Endodermal cell (in vitro differentiated cells): ENCODE measurements at regions not wholly inside any gene's neighbourhood (a gene's known extent, or its start where the extent isn't known, plus 50 kb on each side); places are given as distances from the start of the nearest gene placed in this dataset.

Experiments used
- DNase-seq: peaks from one replicate; pipeline ENCODE4 v3.0.0-alpha.2; 2017
- H3K27ac ChIP-seq: 2 replicates; pipeline ENCODE4 v1.5.1; 2013; ENCODE audit warnings: mild to moderate bottlenecking, low read depth, low read length, moderate library complexity
- H3K27me3 ChIP-seq: 2 replicates; pipeline ENCODE4 v1.6.1; 2013; ENCODE audit warnings: mild to moderate bottlenecking, low read length, moderate library complexity; ENCODE audit not compliant: insufficient read depth, control insufficient read depth, poor library complexity, severe bottlenecking
- H3K36me3 ChIP-seq: 2 replicates; pipeline ENCODE4 v1.7.0; 2013; ENCODE audit warnings: mild to moderate bottlenecking, low read length, moderate library complexity; ENCODE audit not compliant: control insufficient read depth, insufficient read depth
- H3K4me1 ChIP-seq: one replicate; pipeline ENCODE4 v1.7.0; 2013; ENCODE audit warnings: low read length; ENCODE audit not compliant: control insufficient read depth, insufficient read depth
- H3K4me3 ChIP-seq: 2 replicates; pipeline ENCODE4 v1.5.1; 2013; ENCODE audit warnings: mild to moderate bottlenecking, low read length, moderate library complexity
- H3K9ac ChIP-seq: 2 replicates; pipeline ENCODE4 v1.6.1; 2013; ENCODE audit warnings: mild to moderate bottlenecking, low read length, moderate library complexity; ENCODE audit not compliant: poor library complexity, severe bottlenecking; ENCODE audit errors: extremely low read depth
- H3K9me3 ChIP-seq: 2 replicates; pipeline ENCODE4 v1.6.1; 2013; ENCODE audit warnings: mild to moderate bottlenecking, low read length, moderate library complexity; ENCODE audit not compliant: control insufficient read depth
- H3K27ac Mint-ChIP-seq: 2 replicates; pipeline ENCODE4 v1.8.0; 2020; ENCODE audit warnings: mixed read lengths
- H3K27me3 Mint-ChIP-seq: 2 replicates; pipeline ENCODE4 v1.8.0; 2021; ENCODE audit warnings: mild to moderate bottlenecking, mixed read lengths; ENCODE audit not compliant: insufficient read depth
- H3K36me3 Mint-ChIP-seq: 2 replicates; pipeline ENCODE4 v1.8.0; 2020; ENCODE audit warnings: low read depth, mixed read lengths
- H3K4me1 Mint-ChIP-seq: 2 replicates; pipeline ENCODE4 v1.8.0; 2020; ENCODE audit warnings: mixed read lengths
- H3K4me3 Mint-ChIP-seq: 2 replicates; pipeline ENCODE4 v1.8.0; 2020; ENCODE audit warnings: mild to moderate bottlenecking, moderate library complexity, mixed read lengths
- H3K9me3 Mint-ChIP-seq: 2 replicates; pipeline ENCODE4 v1.8.0; 2020; ENCODE audit warnings: mild to moderate bottlenecking, mixed read lengths
- WGBS, 2 experiments: methylation state at CpG; one replicate each; pipeline versions ENCODE4 v1.1.5 to v1.1.7; 2013; ENCODE audit warnings: missing lambda C conversion rate in 2 of 2, mixed read lengths in 1 of 2; ENCODE audit not compliant: insufficient coverage in 1 of 2, insufficient read length in 1 of 2; 5-methylcytosine and 5-hydroxymethylcytosine counted together
- TF ChIP-seq, protein P1 (sequence below): fragments of 200-600 bp; sonication (generic); conservative IDR thresholded peaks from 2 replicates; pipeline ENCODE4 v1.5.0; 2021; ENCODE audit warnings: antibody characterized with exemption, mild to moderate bottlenecking

DNA sequence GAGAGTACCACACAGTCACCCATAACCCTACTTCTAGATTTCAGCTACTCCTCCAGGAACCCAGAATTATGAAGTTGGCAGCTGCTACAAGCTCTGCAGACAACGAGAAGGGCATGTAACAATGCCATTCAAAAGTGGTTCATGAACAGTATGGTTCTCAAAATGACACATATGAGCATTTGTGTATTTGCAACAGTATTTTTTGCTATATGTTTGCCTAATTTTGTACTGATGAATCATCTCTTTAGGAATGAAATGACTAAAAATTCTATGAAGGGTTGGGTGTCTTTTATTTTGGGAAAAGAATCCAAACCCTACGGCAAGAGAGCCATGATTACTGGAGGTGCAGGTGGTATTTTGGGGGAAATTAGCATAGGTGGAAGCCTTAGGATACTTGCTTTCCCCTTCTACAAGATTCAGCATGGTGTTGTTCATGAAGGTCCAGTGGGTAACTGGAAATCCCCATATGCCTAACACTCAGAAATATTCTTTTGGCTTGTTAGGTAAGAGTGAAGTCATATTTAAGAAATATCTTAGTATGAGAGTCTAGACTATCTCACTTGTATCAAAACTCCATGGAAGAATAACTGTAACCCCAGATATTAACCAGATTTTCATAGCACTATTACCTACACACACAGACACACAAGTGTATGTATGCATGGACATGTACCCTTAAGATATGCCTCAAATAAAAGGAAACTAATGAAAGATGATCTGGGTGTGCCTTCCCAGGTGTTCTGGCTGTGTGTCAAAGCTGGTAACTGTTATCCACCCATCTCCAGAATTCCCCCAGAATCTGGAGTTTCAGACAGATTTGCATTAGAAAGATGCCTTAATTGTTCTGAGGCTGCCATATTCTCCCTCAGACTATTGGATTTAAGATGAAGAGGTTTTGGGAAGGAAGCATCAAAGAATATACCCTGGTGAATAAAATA lies 688.2 kb upstream of the SOX9 start:
- Mint-ChIP-seq H3K36me3 (no peaks in the 10 kb centered on the region), H3K27me3 (no peaks in the 10 kb centered on the region), H3K4me1 (no peaks in the 10 kb centered on the region), H3K4me3 (no peak overlapping the region), H3K9me3 (peaks cover 14% of the 10 kb centered on the region), H3K27ac (no peak overlapping the region)
- Histone ChIP-seq H3K4me3 (no peak overlapping the region), H3K27me3 (no peaks in the 10 kb centered on the region), H3K9me3 (peaks cover 11% of the 10 kb centered on the region), H3K9ac (no peak overlapping the region), H3K36me3 (no peaks in the 10 kb centered on the region), H3K27ac (no peak overlapping the region), H3K4me1 (no peaks in the 10 kb centered on the region)
- DNase-seq = no peak
- TF ChIP-seq, protein P1, sequence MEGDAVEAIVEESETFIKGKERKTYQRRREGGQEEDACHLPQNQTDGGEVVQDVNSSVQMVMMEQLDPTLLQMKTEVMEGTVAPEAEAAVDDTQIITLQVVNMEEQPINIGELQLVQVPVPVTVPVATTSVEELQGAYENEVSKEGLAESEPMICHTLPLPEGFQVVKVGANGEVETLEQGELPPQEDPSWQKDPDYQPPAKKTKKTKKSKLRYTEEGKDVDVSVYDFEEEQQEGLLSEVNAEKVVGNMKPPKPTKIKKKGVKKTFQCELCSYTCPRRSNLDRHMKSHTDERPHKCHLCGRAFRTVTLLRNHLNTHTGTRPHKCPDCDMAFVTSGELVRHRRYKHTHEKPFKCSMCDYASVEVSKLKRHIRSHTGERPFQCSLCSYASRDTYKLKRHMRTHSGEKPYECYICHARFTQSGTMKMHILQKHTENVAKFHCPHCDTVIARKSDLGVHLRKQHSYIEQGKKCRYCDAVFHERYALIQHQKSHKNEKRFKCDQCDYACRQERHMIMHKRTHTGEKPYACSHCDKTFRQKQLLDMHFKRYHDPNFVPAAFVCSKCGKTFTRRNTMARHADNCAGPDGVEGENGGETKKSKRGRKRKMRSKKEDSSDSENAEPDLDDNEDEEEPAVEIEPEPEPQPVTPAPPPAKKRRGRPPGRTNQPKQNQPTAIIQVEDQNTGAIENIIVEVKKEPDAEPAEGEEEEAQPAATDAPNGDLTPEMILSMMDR = no peak
- 88 to 100% methylated on average over 1 to 2 of the region's 2 CpGs for WGBS, 2 experiments

DNA sequence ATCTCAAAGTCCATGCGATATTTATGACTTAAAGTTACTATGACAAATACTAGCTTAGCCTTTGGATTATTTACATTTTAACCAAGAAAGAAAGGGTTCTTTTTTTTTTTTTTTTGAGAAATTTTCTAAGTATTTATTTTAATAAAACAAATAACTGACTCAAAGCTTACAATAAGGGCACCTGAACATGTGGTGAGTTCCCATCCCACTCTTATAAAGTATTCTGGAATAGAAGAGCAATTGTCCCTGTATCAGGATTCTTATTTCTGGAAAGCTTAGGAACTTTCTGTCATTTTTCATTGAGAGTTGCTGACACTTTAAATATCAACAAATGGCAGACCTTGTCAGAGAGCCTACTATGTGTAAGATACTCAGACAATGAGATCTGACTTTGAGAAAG lies 686.1 kb upstream of the SOX9 start:
- Mint-ChIP-seq H3K36me3 (no peaks in the 10 kb centered on the region), H3K4me3 (no peak overlapping the region), H3K27me3 (no peaks in the 10 kb centered on the region), H3K4me1 (no peaks in the 10 kb centered on the region), H3K27ac (no peak overlapping the region), H3K9me3 (no peaks in the 10 kb centered on the region)
- no peaks in the 10 kb centered on the region for H3K4me1 ChIP-seq
- H3K9ac ChIP-seq = no peak overlapping the region
- no peaks in the 10 kb centered on the region for H3K36me3 ChIP-seq
- H3K4me3 ChIP-seq = no peak overlapping the region
- DNase-seq = no peak
- no peak overlapping the region for H3K27ac ChIP-seq
- no peaks in the 10 kb centered on the region for H3K9me3 ChIP-seq
- TF ChIP-seq, protein P1 = no peak
- WGBS, 2 experiments = no CpG with 5 or more reads among the region's 1 CpG
- no peaks in the 10 kb centered on the region for H3K27me3 ChIP-seq

DNA sequence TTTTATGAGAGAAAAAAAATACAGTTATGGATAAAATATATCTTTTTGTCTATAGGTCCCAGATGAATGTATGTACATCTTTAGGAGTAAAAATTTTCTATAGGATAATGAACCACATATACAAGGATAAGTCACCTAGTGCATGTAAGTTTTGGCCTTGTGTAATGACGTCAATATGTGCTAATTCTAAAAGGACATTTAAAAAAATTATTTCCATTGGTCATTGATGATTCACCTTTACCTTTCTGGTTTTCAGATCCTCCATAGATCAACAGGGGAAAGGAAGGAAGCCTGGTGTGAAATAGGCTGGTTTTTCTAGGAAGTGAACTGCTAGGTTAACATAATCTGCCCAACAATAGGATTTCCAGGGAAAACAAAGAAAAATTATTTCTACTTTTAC lies 684.3 kb upstream of the SOX9 start:
- TF ChIP-seq, protein P1 = no peak
- no peaks in the 10 kb centered on the region for H3K4me1 ChIP-seq
- H3K36me3 ChIP-seq = no peaks in the 10 kb centered on the region
- H3K9ac ChIP-seq = no peak overlapping the region
- 100% methylated on average over 1 of the region's 1 CpG; no CpG with 5 or more reads in 1 of the 2 experiments for WGBS, 2 experiments
- Mint-ChIP-seq H3K4me3 (no peak overlapping the region), H3K27me3 (no peaks in the 10 kb centered on the region), H3K9me3 (no peaks in the 10 kb centered on the region), H3K4me1 (no peaks in the 10 kb centered on the region), H3K27ac (no peak overlapping the region), H3K36me3 (no peaks in the 10 kb centered on the region)
- DNase-seq = no peak
- no peak overlapping the region for H3K4me3 ChIP-seq
- no peaks in the 10 kb centered on the region for H3K9me3 ChIP-seq
- H3K27ac ChIP-seq = no peak overlapping the region
- H3K27me3 ChIP-seq = no peaks in the 10 kb centered on the region
